ENCODE measurements at regions not wholly inside any gene's neighbourhood (a gene's known extent, or its start where the extent isn't known, plus 50 kb on each side); places are given as distances from the start of the nearest gene placed in this dataset.
"Not testable (repeated sequence)": the region's sequence is repeated elsewhere in the genome, so short reads cannot be mapped to it uniquely, and the experiment has no call there.

DNA sequence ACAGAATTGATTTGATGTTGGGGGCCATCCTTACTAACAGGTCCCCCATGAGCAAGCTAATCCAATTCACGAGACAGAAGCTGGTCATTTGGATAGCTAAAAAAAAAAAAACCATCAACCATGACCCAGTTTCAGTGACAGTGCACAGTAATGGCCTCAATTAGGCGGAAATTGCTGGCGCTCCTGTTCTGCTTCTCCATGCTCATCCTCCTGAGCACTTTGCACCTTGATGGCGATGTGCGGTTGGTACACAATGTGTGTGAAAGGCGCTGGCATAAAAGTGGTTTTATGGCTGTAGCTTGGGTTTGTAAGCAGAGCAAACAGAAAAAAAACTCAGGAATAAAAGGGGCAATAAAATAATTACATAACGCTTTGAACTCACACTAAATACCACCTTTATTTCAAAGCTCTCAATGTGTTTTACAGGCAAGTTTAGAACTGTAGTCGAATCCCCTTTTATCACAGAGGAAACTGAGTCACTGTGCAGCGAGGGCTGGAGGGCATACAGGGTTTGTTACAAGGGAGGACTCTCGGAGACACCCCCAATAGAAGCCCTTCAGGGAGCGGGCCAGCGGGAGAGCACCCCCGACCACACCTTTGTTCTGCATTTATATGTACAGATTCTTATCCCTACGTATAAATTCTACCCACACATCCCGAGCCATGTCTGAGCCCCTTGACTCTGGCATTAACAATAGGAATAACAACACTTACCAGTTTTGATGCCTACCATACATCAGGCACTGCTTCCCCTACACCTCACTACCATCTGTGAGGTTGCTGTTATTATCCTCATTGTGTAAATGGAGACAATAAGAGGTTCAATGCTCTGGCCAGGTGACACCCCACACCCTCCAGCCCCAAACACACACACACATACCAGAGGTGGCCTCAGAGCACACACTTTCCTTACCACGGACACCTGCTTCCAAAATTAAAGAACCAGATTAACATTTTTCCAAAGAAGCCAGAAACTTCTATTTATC is 213.5 kb upstream of the IRF2BP2 start:
- DNase-seq (ENCODE audit: low read depth, low spot score), result no peak
- in situ Hi-C loops (cut with HindIII; ENCODE audit: low pct_unique_long_range_greater_than_20kb, low sequenced_read_pairs), result no loop called here

DNA sequence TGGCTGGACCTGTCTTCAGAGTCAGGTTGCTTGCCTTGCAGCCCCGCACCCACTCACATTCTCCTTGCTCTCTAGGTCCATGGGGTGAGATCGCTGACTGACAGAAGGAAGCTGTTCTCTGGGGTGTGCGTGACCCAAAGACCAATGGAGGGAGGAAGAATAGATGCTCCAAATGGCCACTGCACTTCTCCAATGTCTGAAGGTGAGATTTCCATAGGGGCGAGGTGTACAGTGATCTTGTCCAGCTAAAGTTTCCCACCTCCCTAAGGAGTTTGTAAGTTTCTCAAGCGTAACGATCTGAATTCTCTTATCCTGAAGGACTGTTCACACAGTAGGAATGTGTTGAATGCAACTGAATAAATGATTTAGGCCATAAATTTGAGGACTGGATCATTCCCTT is 211.9 kb upstream of the IRF2BP2 start:
- DNase-seq (ENCODE audit: low read depth, low spot score), result no peak
- in situ Hi-C loops (cut with HindIII; ENCODE audit: low pct_unique_long_range_greater_than_20kb, low sequenced_read_pairs), result no loop called here

- in situ Hi-C loops (cut with HindIII; ENCODE audit: low pct_unique_long_range_greater_than_20kb, low sequenced_read_pairs), result no loop called here
- DNase-seq (ENCODE audit: low read depth, low spot score), result no peak
These were observed 210.6 kb upstream of the IRF2BP2 start for GRCh38 chr1:234820597-234820996.

DNA sequence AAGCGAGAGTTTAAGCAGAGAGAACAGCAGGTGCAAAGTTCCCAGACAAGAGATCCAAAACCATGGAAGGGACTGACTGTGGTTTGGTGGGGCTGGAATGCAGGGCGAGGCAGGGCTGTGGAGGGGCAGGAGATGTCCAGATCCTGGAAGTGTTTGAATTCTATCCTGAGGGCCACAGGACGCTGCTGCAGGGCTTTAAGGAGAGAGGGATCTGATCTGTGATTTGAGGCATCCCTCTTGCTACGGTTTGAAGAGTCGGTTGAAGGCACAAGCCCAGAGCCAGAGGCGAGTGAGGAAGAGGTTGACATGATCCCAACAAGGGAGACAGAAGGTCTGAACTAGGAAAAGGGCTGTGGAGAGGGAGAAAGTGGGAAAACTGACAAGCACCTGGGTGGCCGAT is 209.9 kb upstream of the IRF2BP2 start:
- in situ Hi-C loops (cut with HindIII; ENCODE audit: low pct_unique_long_range_greater_than_20kb, low sequenced_read_pairs); DNase-seq (ENCODE audit: low read depth, low spot score): not testable (repeated sequence)

GRCh38 chr1:234818040-234818387 is 208.0 kb upstream of the IRF2BP2 start:
- in situ Hi-C loops (cut with HindIII; ENCODE audit: low pct_unique_long_range_greater_than_20kb, low sequenced_read_pairs); DNase-seq (ENCODE audit: low read depth, low spot score): not testable (repeated sequence)

- in situ Hi-C loops (cut with HindIII; ENCODE audit: low pct_unique_long_range_greater_than_20kb, low sequenced_read_pairs); DNase-seq (ENCODE audit: low read depth, low spot score): not testable (repeated sequence)
These were observed 207.5 kb upstream of the IRF2BP2 start for GRCh38 chr1:234817313-234818039.

DNA sequence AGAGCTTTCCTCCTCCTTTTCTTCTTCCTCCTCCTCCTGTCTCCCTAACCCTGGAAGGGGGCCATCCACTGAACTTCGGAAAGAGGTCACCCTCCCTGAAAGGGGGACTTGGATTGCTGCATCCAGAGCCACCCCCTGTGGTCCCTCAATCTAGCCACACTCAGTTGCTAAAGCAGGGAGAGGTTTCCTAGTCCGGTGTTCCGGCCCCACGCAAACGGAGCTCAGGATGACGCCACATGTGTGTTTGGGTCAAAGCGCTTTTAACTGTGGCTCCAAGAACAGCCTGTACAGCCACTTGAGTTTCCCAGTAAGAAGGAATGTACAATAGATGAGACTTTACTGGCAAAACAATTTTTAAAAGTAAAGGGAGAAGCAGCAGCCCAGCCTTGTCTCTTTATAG is 206.9 kb upstream of the IRF2BP2 start:
- DNase-seq (ENCODE audit: low read depth, low spot score); in situ Hi-C loops (cut with HindIII; ENCODE audit: low pct_unique_long_range_greater_than_20kb, low sequenced_read_pairs): not testable (repeated sequence)

- DNase-seq (ENCODE audit: low read depth, low spot score); in situ Hi-C loops (cut with HindIII; ENCODE audit: low pct_unique_long_range_greater_than_20kb, low sequenced_read_pairs): not testable (repeated sequence)
These were observed 206.3 kb upstream of the IRF2BP2 start for GRCh38 chr1:234816186-234816851.

GRCh38 chr1:234815295-234815815 is 205.4 kb upstream of the IRF2BP2 start:
- in situ Hi-C loops (cut with HindIII; ENCODE audit: low pct_unique_long_range_greater_than_20kb, low sequenced_read_pairs); DNase-seq (ENCODE audit: low read depth, low spot score): not testable (repeated sequence)

DNA sequence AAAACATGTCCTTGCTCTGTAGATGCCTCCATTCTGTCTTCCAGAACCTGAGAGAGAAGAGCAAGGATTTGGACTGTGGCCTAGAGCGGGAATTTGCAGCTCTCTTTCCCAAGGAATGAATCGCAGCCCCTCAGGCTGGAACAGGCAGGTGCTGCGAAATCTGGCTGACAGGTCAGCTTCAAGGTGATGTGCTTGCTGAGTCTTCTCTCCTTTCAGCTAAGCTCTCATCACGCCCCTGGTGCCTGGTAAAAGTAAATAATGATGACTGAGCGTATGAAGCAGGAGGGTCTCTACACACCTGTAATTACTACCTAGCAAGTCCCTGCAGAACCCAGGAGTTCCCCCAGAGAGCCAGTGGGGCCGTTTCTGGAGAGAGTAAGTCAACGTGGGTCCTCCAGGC is 204.3 kb upstream of the IRF2BP2 start:
- in situ Hi-C loops (cut with HindIII; ENCODE audit: low pct_unique_long_range_greater_than_20kb, low sequenced_read_pairs); DNase-seq (ENCODE audit: low read depth, low spot score): not testable (repeated sequence)

- DNase-seq (ENCODE audit: low read depth, low spot score); in situ Hi-C loops (cut with HindIII; ENCODE audit: low pct_unique_long_range_greater_than_20kb, low sequenced_read_pairs): not testable (repeated sequence)
These were observed 201.8 kb upstream of the IRF2BP2 start for GRCh38 chr1:234811824-234812223.

DNA sequence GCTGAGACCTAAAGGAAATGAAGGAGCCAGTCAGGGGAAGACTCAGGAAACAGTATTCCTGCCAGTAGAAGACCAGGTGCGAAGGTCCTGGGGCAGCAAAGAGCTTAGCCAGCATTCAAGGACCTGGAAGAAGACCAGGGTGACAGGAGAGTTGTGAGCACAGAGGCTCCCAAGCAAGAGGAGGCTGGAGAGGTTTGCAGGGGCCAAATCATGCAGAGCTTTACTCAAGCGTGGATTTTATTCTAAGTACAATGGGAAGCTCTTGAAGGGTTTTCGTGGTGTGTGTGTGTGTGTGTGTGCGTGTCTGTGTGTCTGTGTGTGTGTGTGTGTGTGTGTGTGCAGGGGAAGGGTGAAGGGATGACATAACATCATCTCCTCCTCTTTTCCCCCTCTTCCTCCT is 200.7 kb upstream of the IRF2BP2 start:
- in situ Hi-C loops (cut with HindIII; ENCODE audit: low pct_unique_long_range_greater_than_20kb, low sequenced_read_pairs); DNase-seq (ENCODE audit: low read depth, low spot score): not testable (repeated sequence)

GRCh38 chr1:234809854-234810245 is 199.9 kb upstream of the IRF2BP2 start:
- in situ Hi-C loops (cut with HindIII; ENCODE audit: low pct_unique_long_range_greater_than_20kb, low sequenced_read_pairs); DNase-seq (ENCODE audit: low read depth, low spot score): not testable (repeated sequence)

DNA sequence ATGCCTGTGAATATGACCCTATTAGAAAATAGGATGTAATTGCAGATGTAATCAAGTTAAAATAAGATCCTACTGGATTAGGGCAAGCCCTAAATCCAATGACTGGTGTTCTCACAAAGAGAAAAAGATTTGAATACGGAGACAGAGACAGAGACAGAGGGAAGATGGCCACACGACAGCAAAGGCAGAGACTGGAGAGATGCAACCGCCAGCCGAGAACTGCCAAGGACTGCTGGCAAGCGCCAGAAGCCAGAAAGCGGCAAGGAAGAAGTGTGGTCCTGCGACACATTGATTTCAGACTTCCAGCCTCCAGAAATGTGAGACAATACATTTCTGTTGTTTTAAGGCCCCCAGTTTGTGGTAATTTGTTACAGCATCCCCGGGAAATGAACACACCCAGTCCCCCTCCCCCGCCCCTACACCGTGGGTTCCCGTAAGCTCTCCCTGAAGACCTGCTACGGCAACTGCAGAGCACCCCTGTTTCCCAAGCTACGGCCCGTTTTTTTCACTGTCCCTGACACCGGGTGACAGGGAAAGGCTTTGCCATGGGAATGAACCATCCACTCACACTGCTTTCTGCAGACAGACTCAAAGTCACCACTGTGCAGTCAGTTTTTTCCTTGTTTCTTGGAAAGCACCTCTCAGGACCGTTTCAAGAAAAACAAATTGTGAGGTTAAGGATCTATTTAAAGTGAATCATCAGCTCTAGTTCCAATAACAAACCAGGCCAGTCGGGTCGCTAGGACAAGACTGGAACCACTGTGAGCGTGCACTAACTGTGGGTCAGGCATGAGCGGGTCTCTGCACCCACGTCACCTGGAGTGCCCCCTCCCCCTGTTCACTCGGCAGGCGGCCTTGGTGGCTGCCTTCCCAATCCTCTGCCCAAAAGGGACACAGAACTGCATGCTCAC is 199.2 kb upstream of the IRF2BP2 start:
- in situ Hi-C loops (cut with HindIII; ENCODE audit: low pct_unique_long_range_greater_than_20kb, low sequenced_read_pairs); DNase-seq (ENCODE audit: low read depth, low spot score): not testable (repeated sequence)

- in situ Hi-C loops (cut with HindIII; ENCODE audit: low pct_unique_long_range_greater_than_20kb, low sequenced_read_pairs); DNase-seq (ENCODE audit: low read depth, low spot score): not testable (repeated sequence)
These were observed 198.5 kb upstream of the IRF2BP2 start for GRCh38 chr1:234808459-234808858.

GRCh38 chr1:234807705-234808104 is 197.7 kb upstream of the IRF2BP2 start:
- DNase-seq (ENCODE audit: low read depth, low spot score); in situ Hi-C loops (cut with HindIII; ENCODE audit: low pct_unique_long_range_greater_than_20kb, low sequenced_read_pairs): not testable (repeated sequence)

DNA sequence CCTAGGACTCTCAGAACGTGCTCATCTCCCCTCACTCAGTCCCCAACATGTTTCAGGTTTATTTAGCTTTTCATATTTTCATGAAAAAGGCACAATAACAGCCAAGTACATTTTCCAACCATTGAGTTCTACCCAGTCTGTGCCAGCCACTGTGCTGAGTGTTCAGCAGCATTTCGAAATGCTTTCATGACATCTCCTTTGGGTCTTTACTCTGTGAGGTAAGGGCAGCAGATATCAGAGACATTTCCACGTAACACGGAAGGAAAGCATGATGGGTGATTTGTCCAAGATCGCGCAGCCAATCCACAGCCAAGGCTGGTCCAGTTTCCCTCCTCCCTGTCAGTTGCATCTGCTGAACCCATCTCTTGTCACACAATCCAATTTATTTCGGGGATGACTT is 192.6 kb upstream of the IRF2BP2 start:
- DNase-seq (ENCODE audit: low read depth, low spot score); in situ Hi-C loops (cut with HindIII; ENCODE audit: low pct_unique_long_range_greater_than_20kb, low sequenced_read_pairs): not testable (repeated sequence)
